ENCODE measurements at regions not wholly inside any gene's neighbourhood (a gene's known extent, or its start where the extent isn't known, plus 50 kb on each side); places are given as distances from the start of the nearest gene placed in this dataset.

DNA sequence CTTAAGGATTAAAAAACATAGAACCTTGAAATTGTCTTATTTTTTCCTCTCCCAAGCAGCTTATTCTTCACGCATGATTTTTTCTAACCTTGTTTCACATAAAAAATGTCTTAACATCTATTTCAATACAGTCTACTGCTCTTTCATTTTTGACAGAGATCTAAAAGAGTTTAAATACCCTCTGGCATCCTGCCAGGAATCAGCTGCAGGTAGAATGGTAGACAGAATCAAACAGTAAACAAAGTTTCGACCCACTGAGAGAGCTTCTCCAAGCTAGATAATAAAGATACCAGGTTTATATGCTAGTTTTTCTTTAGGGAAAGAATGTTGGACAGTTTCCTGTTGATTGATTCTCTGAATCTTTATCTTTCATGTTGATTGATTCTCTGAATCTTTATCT lies 555.8 kb upstream of the CDH9 start:
- TF ChIP-seq GATA3 (IDR thresholded peaks at IDR 0.05; ENCODE audit: low read depth, low read length) (no peak), GATA2 (IDR thresholded peaks at IDR 0.05; ENCODE audit: low read depth, low read length) (no peak)

- TF ChIP-seq GATA3 (IDR thresholded peaks at IDR 0.05; ENCODE audit: low read depth, low read length) (no peak), GATA2 (IDR thresholded peaks at IDR 0.05; ENCODE audit: low read depth, low read length) (no peak)
Observed at GRCh38 chr5:27592231-27592630, 553.8 kb upstream of the CDH9 start.

- TF ChIP-seq GATA3 (IDR thresholded peaks at IDR 0.05; ENCODE audit: low read depth, low read length) (no peak), GATA2 (IDR thresholded peaks at IDR 0.05; ENCODE audit: low read depth, low read length) (no peak)
Observed at GRCh38 chr5:27590503-27590902, 552.1 kb upstream of the CDH9 start.

- TF ChIP-seq GATA3 (IDR thresholded peaks at IDR 0.05; ENCODE audit: low read depth, low read length) (no peak), GATA2 (IDR thresholded peaks at IDR 0.05; ENCODE audit: low read depth, low read length) (no peak)
Observed at GRCh38 chr5:27578279-27578678, 539.9 kb upstream of the CDH9 start.

DNA sequence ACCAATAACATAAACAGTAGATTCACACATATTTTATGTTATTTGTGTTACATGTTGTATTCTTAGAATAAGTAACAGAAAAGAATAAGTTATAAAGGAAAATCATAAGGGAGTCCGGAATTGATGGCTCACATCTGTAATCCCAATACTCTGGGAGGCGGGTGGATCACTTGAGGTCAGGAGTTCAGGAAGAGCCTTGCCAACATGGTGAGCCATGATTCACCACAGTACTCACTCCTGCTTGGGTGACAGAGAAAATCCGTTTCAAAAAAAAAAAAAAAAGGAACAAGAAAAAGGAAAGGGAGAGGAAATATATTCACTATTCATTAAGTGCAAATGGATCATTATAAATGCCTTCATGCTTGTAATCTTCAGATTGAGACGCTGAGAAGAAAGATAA lies 533.3 kb upstream of the CDH9 start:
- TF ChIP-seq GATA2 (IDR thresholded peaks at IDR 0.05; ENCODE audit: low read depth, low read length) = no peak
- TF ChIP-seq GATA3 (IDR thresholded peaks at IDR 0.05; ENCODE audit: low read depth, low read length) = no peak

DNA sequence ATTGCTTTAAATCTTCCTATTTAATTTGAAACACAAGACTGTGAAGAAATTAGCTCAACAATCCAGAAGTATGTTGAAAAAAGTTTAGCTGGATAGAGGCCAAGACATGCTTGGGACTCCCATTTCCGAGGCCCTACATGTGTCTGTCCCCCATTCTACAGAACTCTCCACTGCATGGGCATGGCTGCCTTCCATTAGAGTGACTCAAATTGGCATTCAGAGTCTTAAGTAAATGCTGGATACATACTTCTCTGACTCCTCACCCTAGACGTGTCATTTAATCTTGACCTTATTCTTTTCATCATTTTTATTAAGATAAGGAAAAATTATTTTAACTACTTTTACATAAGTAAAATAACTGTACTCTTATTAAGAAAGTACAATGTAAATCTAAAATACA lies 530.4 kb upstream of the CDH9 start:
- TF ChIP-seq GATA3 (IDR thresholded peaks at IDR 0.05; ENCODE audit: low read depth, low read length) = no peak
- TF ChIP-seq GATA2 (IDR thresholded peaks at IDR 0.05; ENCODE audit: low read depth, low read length) = no peak

GRCh38 chr5:27561408-27561807 lies 523.0 kb upstream of the CDH9 start:
- TF ChIP-seq GATA2 (IDR thresholded peaks at IDR 0.05; ENCODE audit: low read depth, low read length) = no peak
- TF ChIP-seq GATA3 (IDR thresholded peaks at IDR 0.05; ENCODE audit: low read depth, low read length) = no peak

DNA sequence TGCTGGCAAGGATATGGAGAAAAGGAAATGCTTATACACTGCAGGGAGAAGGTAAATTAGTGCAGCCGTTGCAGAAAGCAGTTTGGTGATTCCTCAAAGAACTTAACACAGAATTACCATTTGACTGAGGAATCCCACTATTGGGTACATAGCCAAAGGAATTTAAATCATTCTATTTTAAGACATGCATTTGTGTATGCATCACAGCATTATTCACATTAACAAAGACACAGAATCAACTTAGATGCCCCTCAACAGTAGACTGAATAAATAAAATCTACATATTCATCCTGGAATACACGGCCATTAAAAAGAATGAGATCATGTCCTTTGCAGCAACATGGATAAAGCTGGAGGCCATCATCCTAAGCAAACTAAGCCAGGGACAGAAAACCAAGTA lies 510.1 kb upstream of the CDH9 start:
- TF ChIP-seq GATA3 (IDR thresholded peaks at IDR 0.05; ENCODE audit: low read depth, low read length) (no peak), GATA2 (IDR thresholded peaks at IDR 0.05; ENCODE audit: low read depth, low read length) (no peak)

GRCh38 chr5:27535031-27535557 lies 496.7 kb upstream of the CDH9 start:
- no peak for TF ChIP-seq GATA2 (IDR thresholded peaks at IDR 0.05; ENCODE audit: low read depth, low read length)

GRCh38 chr5:27532305-27532704 lies 493.9 kb upstream of the CDH9 start:
- TF ChIP-seq GATA3 (IDR thresholded peaks at IDR 0.05; ENCODE audit: low read depth, low read length) (no peak), GATA2 (IDR thresholded peaks at IDR 0.05; ENCODE audit: low read depth, low read length) (no peak)

DNA sequence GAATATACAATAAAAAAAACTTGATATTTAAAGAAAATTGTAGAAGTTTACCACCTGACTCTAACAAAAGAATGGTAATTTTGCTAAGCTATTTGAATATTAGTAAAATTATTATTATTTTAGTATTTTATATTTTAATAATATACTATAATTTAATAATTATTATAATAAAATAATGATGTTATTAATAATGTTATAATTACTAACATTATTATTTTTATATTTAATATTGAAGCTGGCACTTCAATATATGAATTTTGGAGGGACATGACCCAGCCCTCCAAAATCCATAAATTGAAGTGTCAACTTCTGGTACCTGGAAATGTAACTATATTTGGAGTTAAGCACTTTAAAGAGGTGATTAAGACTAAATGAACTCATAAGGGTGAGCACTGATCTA lies 486.1 kb upstream of the CDH9 start:
- TF ChIP-seq GATA3 (IDR thresholded peaks at IDR 0.05; ENCODE audit: low read depth, low read length) = no peak
- no peak for TF ChIP-seq GATA2 (IDR thresholded peaks at IDR 0.05; ENCODE audit: low read depth, low read length)

GRCh38 chr5:27523629-27524028 lies 485.2 kb upstream of the CDH9 start:
- TF ChIP-seq GATA3 (IDR thresholded peaks at IDR 0.05; ENCODE audit: low read depth, low read length) (no peak), GATA2 (IDR thresholded peaks at IDR 0.05; ENCODE audit: low read depth, low read length) (no peak)

DNA sequence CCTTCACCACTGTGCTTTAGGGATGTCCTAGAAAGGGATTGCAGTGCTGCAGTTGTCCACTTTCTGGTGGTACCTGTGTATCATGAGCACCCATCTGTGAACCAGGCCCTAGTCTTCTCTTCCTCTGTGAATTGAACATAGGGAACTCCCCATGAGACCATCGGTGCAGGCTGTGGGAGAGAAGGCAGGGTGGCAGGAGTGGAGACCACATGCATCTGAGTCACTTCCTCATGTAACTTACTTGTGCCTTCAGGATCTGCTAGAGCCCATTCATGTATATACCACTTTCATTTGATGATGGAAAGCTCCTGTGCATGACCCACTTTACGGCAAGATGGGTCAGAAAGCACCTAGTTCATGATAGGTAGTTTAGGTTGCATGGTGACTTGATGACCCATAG lies 478.1 kb upstream of the CDH9 start:
- TF ChIP-seq GATA2 (IDR thresholded peaks at IDR 0.05; ENCODE audit: low read depth, low read length) (no peak), GATA3 (IDR thresholded peaks at IDR 0.05; ENCODE audit: low read depth, low read length) (no peak)

DNA sequence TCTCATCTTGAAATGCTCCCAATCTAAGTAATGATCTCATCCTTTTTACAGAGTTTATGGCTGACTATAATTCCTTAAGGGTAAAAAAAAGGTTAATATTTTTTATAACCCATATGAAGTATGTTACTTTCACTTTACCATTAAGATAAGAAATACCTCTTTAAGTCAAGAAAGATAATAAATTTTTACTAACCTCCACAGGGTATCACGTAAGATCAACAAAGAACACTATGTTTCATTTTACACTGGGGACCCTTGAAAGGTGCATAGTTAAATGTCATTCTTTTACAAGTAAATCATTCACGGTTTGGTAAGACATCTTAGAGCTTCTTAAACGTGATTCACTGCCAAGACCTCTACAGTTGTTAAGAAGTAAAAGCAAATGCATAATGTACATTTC lies 472.7 kb upstream of the CDH9 start:
- no peak for TF ChIP-seq GATA3 (IDR thresholded peaks at IDR 0.05; ENCODE audit: low read depth, low read length)
- no peak for TF ChIP-seq GATA2 (IDR thresholded peaks at IDR 0.05; ENCODE audit: low read depth, low read length)

DNA sequence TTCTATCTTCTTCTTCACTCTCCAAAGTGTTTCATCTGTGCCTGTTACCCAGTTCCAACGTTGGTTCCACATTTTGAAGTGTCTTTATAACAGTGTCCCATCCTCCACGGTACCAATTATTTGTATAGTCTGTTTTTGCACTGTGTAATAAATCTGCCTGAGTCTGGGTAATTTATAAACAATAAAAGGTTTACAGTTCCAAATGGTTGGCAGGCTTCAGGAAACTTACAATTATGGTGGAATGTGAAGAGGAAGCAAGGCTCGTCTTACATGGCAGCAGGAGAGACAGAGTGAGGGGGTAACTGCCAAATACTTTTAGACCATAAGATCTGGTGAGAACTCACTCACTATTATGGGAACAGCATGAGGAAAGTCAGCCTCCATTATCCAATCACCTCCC lies 465.4 kb upstream of the CDH9 start:
- TF ChIP-seq GATA2 (IDR thresholded peaks at IDR 0.05; ENCODE audit: low read depth, low read length) (no peak), GATA3 (IDR thresholded peaks at IDR 0.05; ENCODE audit: low read depth, low read length) (no peak)

DNA sequence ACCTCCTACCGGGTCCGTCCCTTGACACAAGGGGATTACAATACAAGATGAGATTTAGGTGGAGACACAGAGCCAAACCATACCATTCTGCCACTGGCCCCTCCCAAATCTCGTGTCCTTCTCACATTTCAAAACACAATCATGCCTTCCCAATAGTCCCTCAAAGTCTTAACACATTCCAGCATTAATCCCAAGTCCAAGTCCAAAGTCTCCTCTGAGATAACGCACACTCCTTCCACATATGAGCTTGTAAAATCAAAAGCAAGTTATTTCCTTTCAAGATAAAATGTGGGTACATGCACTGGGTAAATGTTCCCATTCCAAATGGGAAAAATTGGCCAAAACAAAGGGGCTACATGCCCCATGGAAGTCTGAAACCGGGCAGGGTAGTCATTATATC lies 463.9 kb upstream of the CDH9 start:
- TF ChIP-seq GATA2 (IDR thresholded peaks at IDR 0.05; ENCODE audit: low read depth, low read length) (no peak), GATA3 (IDR thresholded peaks at IDR 0.05; ENCODE audit: low read depth, low read length) (no peak)
